Fibroblast of skin of back (primary cell): ENCODE measurements at regions not wholly inside any gene's neighbourhood (a gene's known extent, or its start where the extent isn't known, plus 50 kb on each side); places are given as distances from the start of the nearest gene placed in this dataset.
"Not testable (repeated sequence)": the region's sequence is repeated elsewhere in the genome, so short reads cannot be mapped to it uniquely, and the experiment has no call there.

Experiments used
- DNase-seq: peaks from one replicate; pipeline ENCODE4 v3.0.0-alpha.2; 2013

DNA sequence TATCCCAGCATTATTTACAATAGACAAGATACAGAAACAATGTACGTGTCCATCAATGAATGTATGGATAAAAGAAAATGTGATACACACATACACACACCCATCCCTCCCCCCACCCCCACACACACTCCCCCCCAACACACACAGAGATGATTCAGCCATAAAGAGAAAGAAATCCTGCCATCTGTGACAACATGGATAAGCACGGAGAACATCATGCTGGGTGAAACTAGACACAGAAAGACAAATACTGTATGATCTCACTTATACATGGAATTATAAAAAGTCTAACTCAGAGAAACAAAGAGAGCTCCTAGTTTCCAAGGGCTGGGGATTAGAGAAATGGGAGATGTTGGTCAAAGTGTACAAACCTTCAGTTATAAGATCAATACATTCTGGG lies 104.8 kb upstream of the LY86 start:
- no peak for DNase-seq

- DNase-seq, result no peak
Observed at GRCh38 chr6:6484681-6485080, 103.8 kb upstream of the LY86 start.

DNA sequence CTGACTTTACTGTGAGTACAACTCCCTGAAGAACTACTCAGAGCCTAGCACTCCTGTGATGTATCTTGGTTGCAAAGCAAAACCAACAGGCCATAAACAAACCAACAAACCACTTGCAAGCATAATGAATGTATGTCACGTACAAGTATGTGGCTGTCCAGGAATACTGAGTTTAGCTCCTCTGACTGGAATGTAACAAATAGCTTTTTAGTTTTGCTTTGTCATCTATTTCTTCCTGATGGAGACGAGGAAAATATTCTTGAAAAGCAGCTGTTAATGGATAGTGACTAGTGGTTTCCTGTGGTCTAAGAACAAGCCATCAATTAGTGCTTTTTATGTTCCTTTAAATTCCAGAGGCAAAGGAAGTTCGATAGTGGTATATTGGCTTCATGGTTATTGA lies 101.9 kb upstream of the LY86 start:
- no peak for DNase-seq

GRCh38 chr6:6491761-6492160 lies 96.8 kb upstream of the LY86 start:
- DNase-seq, result no peak

DNA sequence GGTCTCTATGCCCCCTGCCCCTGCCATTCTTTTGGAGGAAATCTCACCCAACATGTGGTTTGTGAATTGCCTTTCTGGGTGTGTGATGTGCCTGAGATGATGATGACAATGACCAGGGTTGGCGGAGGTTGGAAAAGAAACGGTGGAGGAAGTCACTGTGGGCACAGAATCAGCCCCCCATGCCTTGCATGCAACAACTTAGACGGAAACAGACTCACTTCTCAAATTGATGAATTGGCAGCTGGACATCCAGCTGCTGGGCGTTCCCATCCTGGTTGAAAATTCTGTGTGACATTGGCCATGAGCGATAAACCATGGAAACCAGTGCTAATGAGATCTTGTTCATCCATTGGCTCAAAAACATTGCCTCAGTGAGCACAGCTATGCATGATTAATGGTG lies 95.8 kb upstream of the LY86 start:
- DNase-seq, result no peak

GRCh38 chr6:6494139-6494538 lies 94.4 kb upstream of the LY86 start:
- DNase-seq, result not testable (repeated sequence)

DNA sequence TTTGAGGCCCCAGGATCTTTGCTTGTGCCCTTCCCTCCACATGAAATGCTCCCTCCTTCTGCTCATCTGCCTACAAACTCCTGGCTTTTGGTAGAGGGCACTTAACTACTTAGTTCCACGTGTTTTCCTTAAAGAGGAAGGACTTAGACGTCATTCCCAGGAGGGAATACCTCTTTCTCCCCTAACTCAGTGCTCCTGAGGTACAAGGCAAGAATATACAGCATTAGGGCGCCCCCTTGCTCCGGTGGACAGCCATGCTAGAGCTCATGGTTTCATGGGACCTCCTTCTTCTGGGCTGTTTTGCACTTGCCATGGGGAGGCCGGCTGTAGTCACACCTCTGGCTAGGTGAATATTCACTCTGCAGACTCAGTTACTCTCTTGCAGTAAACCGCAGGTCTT lies 93.8 kb upstream of the LY86 start:
- DNase-seq, result peak; percentile 54

DNA sequence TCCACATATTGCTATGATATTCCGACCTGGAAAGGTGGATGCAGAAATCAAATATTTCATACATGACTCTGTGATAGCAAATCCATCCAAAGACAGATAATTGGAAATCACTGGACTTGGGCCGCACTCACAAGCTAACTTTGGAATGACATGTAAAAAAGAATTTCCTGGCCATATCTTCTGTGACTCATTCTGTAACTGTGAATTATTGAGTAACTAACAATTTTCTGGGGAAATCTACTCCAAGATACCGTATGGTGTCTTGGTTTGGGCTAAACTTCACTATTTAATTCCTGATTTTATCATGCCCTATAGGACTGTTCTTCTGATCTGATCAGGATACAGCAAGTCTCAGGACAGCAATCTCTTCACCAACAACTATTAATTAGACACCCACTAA lies 92.7 kb upstream of the LY86 start:
- DNase-seq, result peak; percentile 10

DNA sequence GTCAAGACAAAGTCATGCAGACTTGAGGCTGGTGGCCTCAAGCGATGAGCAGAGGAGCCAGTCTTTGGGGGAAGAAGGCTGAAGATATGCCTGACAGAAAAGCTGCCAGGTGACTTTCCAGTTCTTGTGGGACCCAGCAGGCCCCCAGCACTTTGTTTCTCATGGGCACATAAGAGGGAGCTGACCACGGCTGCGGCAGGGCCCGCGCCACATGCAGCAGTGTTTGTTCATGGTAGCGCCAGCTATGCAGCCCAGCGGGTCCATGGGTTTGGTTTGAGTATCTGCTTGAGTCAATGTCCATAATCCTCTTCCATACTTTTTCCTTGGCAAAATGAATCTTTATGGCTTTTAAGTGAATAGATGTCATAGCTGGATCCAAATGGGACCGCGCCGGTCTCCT lies 91.0 kb upstream of the LY86 start:
- no peak for DNase-seq

DNA sequence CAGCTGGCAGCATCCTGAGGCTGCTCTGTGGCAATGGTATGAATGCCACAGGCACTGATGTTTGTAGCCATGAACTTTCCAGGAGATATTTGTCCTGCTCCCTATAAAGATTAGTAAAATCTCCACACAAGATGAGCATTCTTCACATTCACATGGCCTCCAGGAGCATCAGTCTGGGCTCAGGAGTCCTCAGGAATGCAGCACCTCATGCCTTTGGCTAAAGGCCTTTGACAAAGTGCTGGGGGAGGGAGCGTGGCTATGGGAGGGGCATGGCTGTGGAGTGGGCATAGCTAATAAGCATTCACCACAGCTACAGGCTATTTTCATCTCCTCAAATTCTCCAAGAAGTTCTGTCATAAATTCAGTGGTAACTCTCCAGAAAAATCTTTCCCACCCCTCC lies 90.5 kb upstream of the LY86 start:
- no peak for DNase-seq

DNA sequence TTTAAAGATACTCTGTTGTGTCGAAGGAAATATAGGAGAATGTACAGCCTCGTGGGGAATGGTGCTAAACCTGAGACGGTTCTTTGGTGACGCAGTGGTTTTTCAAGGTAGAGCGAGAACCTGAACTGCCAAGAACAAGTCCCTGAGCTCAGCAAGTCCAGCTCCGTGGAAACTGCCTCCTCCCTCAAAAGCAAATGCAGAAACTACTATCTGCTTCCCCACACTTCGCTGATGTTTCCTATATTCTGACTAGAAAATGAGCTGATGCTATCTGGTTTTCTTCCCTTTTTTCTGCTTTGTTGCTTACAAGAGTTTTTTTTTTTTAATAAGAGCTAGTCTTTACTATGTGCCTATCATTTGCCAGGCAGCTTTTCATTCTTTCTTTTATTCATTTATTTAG lies 85.3 kb upstream of the LY86 start:
- DNase-seq, result no peak

DNA sequence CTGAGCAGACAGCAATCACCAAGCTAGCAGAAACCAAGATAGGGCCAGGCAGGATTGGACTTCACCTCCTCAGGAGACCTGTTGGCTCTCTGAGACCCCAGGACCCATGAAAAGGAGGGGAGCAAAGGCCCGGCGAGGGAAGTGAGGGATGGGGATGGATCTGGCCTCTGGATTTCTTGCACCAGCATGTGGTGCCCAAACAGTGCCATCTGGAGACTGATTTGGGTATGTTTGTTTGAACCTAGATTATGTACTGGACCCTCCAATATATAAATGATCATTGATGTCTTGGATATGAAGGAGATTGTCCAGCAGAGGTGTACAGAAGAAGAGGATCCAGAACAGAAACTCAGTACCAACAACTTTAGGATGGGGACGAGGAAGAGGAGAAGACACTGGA lies 83.4 kb upstream of the LY86 start:
- DNase-seq, result no peak

- no peak for DNase-seq
Observed at GRCh38 chr6:6508643-6509042, 79.9 kb upstream of the LY86 start.

DNA sequence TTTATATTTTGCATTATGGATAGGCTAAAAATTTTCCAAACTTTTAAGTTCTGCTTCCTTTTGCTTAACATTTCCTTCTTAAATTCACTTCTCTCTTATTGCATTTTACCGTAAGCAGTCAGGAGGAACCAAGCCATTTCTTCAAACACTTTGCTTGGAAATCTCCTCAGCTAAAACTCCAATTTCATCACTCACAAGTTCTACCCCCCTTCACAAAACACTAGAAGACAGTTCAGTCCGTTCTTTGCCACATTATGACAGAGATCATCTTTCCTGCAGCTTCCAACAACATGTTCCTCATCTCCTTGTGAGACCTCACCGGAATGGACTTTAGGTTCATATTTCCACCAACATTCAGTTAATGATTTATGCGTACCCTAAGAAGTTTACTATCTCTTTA lies 79.2 kb upstream of the LY86 start:
- DNase-seq, result no peak

DNA sequence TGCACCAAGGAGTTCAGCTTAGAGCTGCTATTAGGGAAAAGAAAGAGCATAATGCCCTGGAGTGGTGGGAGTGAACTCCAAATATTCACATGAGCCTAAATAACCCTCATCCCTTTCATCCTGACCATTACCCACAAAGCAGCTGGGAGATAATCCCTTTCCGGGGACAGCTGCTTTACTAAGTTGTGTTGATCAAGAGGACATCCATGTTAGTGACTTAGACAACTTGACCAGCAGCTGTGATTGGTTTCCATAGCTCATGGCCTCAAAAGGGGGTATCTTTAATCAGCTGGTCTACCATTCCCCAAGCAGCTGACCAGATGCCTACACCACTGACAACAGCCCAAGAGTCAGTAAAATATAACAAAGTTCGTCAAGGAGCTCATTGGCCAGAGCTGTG lies 75.8 kb upstream of the LY86 start:
- DNase-seq, result no peak

GRCh38 chr6:6515691-6516607 lies 72.6 kb upstream of the LY86 start:
- no peak for DNase-seq

DNA sequence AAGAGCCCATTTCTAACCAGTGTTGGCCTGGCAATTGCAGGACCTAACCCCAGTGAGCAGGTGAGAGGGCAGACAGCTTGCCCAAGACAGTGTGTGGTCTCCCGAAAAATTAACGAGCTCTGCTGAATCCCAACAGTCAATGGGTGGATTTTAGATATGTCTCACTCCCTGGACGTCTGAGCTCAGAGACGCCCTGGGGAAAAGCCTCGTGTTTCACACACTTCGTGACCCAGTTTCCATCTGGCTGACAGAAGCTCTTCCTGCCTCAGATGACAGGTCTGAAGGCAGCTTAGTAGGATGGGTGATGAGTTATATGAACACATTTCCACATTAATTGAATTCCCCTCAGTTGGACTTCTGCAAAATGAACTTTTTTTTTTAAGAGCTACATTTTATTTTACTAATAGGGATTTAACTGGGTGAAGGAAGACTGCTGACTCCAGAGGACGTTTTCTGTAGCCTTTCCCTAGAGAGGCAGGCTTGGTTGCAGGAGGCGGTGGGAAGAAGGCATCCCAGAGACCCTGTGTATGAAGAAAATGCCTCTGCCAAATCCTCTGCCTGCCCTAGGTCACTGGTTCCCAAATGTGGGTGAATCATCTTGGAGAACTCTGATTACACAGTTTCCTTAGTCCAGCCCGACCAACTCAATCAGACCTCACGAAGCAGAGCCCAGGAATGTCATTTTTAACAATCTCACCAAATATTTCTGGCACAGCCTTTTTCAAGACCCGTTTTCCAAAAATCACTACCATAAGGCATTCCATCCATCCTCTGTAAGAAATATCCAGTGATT lies 71.7 kb upstream of the LY86 start:
- DNase-seq, result peak; percentile 27

DNA sequence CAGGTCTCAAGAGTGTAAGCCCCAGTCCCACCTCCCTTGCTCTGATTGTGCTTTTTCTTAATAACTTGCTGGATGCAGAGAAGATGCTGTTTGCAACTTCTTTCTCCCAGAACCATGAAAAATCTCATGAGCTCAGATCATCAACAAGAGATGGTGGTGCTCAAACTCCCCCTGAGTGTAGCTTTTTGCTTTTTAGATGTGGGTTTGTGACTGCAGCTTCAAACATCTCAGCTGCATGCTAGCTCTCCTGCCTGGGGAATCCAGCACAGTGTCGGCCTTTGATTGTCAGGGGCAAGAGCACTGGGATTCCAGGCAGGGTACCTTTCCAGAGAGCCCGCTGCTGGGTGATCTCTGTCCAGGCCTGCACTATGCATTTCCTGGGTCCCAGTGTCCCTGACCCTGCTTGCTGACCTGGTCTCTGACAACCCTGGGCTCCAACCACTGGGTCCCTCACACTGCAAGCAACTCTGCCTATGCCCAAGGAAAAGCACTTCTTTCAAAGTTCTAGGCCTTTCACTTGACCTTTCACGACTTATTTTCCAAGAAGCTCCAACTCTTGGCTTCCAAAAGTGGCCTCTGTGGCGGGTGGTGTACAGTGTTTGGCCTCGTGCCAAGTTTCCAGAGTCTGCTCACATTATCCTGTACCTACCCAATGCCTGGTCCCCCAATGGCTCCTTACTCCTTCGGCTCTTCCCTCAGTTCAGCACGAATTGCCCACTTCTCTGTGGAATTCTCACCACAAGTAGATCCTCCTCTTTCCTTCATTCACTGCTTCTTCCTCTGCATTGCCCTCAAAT lies 69.7 kb upstream of the LY86 start:
- DNase-seq, result no peak

DNA sequence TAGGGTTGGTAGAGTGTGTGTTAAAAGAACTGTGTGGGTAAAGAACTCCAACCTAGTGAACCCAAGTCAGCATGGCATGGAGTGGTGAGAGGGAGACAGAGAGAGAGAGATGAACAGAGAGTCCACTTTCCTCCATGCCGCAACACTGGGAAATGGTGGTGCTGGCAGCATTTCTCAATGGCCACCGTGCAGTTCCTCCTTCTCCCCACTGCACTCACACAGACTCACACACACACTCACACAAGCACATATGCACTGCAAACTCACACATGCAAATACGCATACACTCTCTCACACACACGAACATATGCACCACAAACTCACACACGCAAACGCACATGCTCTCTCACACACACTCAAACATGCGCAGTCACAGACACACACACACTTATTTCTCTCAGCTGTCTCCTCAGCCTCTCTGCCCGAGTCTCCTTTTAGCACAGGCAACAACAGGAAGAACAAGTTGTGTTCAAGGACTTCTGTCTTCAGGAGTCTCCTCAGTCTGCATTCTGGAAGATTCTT lies 66.5 kb upstream of the LY86 start:
- no peak for DNase-seq

DNA sequence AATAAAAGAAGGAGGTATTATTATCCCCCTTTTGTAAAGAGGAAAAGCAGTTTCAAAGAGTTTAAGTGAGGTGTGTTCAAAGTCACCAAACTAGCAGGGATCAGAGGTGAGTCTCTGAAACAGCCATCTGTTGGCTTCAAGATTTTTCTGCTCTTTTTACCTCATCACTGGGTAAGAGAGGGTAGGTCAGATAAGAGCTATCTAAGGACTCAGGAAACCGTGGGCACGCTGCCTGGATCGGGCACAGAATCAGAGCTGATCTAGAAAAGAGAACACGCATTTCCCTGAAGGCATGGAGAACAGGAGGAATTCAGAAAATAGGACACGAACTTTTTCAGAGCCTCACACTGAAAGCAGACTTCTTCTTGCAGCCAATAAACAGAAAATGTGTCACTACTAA lies 65.8 kb upstream of the LY86 start:
- DNase-seq, result no peak

GRCh38 chr6:6524951-6525350 lies 63.6 kb upstream of the LY86 start:
- no peak for DNase-seq

DNA sequence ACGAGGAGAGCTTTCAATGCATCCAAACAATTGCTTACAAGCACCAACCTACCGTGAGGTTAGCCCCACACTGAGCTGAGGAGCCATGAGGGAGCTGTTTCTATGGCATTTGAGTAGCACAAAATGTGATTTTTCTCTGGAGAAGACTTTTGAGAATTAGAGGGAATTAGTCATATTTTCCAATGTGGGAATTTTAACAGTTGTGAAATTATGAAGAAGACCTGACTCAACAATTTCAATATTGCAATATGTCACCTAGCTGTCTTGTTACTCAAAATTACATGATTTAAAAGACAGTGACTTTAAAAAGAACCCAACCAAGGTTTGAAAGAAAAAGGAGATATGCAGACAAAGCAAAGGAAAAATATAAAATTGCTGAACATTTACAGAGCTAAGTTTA lies 62.6 kb upstream of the LY86 start:
- no peak for DNase-seq

DNA sequence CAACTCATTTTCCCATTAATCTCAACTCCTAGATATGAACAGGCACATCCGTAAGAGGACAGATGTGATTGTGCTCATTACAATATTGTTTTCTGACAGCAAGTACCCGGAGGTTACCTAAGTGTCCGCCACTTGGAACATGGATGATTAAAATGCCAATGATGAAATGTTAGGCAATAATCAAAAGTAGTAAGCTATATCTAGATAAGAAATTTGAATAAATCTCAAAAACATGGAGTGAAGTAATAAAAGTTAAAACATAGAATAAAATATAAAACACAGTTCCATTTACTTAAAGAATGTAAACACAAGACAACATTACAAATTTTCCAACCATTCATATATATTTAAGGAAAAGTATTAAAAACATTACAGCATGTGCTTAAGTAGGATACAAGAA lies 59.2 kb upstream of the LY86 start:
- DNase-seq, result no peak
